DMS79 (cell line): ENCODE measurements at regions not wholly inside any gene's neighbourhood (a gene's known extent, or its start where the extent isn't known, plus 50 kb on each side); places are given as distances from the start of the nearest gene placed in this dataset.

ENCODE experiments used
- DNase-seq: peaks from one replicate; lab custom pipeline; 2025; lab: John Stamatoyannopoulos, UW

DNA sequence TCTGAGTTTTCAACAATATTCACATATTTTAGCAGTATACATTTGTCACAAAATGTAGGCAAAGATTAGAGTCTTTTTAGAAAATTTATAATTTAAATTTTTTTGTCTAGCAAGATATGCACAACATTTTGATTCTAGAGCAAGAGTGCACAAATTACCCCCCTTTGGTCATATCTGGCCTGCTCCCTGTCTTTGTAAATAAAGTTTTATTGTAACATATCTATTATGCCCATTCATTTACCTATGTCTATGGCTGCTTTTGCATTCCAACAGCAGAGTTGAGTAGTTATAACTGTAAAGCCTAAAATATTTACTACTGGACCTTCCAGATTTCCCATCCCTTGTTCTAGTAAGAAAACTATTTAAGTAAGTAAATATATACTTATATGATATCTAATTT is 430.7 kb downstream of the EDEM1 start:
- no peak for DNase-seq

GRCh38 chr3:5630406-5630805 is 442.9 kb downstream of the EDEM1 start:
- no peak for DNase-seq

DNA sequence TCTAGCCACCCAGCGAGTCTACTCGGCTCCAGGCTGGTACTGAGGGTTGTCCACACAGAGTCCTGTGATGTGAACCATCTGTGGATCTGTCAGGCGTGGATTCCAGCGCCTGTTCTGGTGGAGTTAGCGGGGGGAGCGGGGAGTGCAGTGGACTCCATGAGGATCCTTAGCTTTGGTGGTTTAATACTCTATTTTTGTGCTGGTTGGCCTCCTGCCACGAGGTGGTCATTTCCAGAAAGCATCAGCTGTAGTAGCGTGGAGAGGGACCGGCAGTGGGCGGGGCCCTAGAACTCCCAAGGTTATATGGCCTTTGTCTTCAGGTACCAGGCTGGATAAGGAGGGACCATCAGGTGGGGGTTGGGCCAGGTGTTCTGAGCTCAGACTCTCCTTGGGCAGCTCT is 446.5 kb downstream of the EDEM1 start:
- no peak for DNase-seq

DNA sequence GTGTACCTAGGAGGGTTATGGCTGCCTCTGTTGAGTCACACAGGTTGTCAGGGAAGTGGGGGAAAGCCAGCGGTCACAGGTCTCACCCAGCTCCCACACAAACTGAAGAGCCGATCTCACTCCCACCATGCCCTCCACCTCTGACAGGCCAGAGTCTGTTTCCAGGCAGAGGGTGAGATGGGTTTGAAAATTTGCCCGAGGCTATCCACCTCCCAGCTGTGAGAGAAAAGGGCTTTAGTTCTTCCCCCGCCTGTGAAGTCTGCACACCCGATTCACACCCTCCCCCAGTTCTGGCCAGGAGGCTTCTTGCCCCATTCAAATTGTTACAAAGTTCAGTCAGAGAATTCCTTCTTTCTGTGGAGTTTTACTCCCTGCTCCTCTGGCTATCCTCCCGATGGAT is 446.9 kb downstream of the EDEM1 start:
- DNase-seq = no peak

- no peak for DNase-seq
Observed at GRCh38 chr3:5635746-5636145, 448.2 kb downstream of the EDEM1 start.

- DNase-seq = no peak
Observed at GRCh38 chr3:5638550-5638949, 451.0 kb downstream of the EDEM1 start.

DNA sequence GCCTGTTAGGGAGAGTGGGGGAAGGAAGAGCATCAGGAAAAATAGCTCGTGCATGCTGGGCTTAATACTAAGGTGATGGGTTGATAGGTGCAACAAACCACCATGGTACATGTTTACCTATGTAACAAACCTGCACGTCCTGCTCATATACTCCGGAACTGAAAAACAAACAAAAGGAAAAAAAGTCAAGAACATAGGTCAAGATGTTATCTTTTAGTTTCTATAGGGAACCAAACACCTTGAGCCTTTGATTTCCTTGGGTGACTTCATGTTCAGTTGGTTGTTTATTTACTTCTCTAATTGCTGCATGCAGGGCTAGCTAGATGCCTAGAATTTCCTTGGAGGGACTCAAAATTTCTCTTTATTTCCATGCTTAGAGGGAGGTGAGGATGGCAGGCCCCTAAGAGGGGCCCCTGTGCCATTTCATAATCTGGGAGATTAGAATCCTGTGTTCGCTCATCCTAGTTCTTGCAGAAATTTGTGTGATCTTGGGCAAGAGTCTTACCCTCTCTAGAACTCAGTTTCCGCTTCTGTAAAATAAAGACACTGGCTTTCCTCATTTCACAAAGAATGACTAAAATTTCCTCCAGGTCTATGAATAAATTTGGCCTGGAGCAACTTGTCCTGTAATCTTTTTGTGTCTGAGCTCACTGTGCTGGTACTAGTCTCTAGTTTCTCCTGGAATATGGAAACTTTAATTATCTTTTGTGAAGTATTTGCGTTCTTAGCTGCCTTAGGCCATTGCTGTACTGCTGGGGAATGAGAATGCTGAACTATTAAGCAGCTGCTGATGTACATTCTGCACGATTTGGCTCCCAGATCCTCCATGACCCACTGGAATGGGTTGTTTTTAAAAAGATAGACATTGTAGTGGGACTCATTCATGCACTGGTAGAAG is 457.5 kb downstream of the EDEM1 start:
- no peak for DNase-seq

- DNase-seq = no peak
Observed at GRCh38 chr3:5645692-5646410, 458.3 kb downstream of the EDEM1 start.

DNA sequence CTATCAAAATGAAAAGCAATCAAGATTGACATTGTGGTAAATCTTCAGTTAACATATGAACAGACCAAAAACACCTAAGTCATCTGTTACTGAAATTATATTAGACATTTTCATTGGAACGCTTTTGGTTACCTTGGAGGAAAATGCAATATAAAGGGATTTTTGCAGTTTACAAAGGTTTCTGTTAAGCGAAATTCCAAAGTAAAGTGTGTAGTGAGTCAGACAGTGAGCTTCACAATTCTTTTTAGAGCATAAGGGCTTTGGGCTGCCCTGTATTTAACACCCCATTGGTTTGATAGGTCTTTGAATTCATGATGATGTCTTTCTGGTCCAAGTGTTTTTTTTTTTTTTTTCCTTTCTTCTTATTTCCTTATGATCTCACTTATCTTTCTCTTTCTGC is 462.8 kb downstream of the EDEM1 start:
- DNase-seq = no peak

DNA sequence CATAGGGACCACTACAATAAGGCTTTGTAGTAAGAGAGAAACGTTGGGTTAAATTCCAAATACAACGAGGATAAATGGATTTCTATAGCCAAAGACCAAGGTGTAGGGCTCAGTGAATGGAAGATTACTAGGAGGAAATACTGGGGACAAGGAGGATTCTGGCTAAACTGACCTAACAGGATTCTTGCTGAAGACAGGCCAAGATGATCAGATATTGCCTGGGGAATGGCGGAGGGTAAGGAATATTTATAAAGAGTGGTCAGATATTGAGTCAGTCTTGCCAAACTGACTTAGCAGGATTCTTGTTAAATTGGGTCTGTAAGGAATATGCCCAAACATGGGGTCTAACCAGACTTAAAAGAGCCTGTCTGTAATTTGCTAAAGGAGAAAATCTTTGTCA is 463.8 kb downstream of the EDEM1 start:
- DNase-seq = no peak

GRCh38 chr3:5653426-5654143 is 466.1 kb downstream of the EDEM1 start:
- DNase-seq = no peak

GRCh38 chr3:5657106-5657505 is 469.6 kb downstream of the EDEM1 start:
- DNase-seq = no peak

- no peak for DNase-seq
Observed at GRCh38 chr3:5663601-5664000, 476.1 kb downstream of the EDEM1 start.

DNA sequence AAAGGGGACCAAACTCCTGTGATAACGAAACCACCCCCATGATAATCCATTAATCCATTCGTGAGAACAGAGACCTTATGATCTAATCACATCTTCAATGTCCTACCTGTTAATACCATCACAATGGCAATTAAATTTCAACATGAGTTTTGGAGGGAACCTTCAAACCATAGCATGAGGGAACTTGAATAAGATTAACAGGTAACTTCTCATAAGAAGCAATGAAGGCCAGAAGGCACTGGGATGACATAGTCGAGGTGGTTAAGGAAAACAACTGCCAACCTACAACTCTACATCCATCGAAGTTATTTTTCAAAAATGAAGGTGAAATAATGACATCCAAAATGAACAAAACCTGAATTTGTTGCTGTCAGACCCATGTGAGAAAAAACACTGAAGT is 478.9 kb downstream of the EDEM1 start:
- no peak for DNase-seq

DNA sequence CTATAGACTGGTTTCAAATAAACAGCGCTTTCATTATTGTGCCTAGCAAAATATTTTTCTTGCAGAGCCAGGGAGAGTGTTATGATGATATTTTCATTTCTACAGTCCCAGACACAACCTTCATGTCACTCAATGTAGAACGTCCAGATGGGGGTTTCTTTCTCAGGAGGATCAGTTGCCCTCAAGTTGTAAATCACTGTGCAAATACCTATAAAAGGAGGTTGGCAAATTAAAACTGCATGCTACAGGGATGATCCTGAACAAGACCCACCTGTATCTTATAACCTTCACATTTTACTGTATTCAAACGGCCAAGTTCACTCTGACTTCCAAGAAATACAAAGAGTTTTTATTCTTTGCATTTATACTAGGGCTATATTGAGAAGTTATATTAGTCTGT is 486.0 kb downstream of the EDEM1 start:
- DNase-seq = no peak

GRCh38 chr3:5675319-5675718 is 487.8 kb downstream of the EDEM1 start:
- DNase-seq = no peak

GRCh38 chr3:5677555-5677954 is 490.0 kb downstream of the EDEM1 start:
- DNase-seq = no peak

- DNase-seq = no peak
Observed at GRCh38 chr3:5678248-5678647, 490.7 kb downstream of the EDEM1 start.

- DNase-seq = no peak
Observed at GRCh38 chr3:5678844-5679243, 491.3 kb downstream of the EDEM1 start.

DNA sequence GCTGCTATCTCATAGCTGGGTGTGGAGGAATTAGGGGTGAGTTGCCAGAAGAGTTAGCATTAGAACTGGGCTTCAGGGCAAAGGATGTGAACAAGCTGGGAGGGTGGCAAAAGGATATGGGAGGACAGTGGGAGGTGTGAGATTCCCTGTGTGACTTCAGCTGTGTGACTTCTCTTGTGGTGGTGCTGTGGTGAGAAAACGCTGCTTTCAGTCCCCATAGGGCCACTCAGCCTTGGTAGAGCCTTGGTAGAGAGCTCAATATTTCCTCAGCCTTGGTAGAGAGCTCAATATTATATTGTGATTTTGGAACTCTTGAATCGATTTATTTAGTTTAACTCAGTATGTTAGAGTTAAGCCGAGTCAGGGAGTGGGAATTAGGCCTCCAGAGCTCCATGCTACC is 499.7 kb downstream of the EDEM1 start:
- no peak for DNase-seq

GRCh38 chr3:5690490-5690889 is 503.0 kb downstream of the EDEM1 start:
- DNase-seq = no peak

- no peak for DNase-seq
Observed at GRCh38 chr3:5690904-5691532, 503.5 kb downstream of the EDEM1 start.
